Esophagus muscularis mucosa (tissue), 4 donors: ENCODE measurements at regions not wholly inside any gene's neighbourhood (a gene's known extent, or its start where the extent isn't known, plus 50 kb on each side); places are given as distances from the start of the nearest gene placed in this dataset.

ENCODE experiments used
- DNase-seq: peaks from one replicate; pipeline ENCODE4 v3.0.0-alpha.2; 2017; ENCODE audit errors: extremely low spot score
- H3K27ac ChIP-seq, 4 donors: fragments of 200-600 bp; sonication (generic); replicated peaks in 1 of 4; 1 replicate in 3 of 4; 2 replicates in 1 of 4; pipeline ENCODE4 v1.5.1; 2016 to 2019; ENCODE audit warnings: mild to moderate bottlenecking in 1 of 4
- H3K27me3 ChIP-seq, 4 donors: fragments of 200-600 bp; sonication (generic); one replicate each; pipeline versions ENCODE4 v1.5.1 to v1.6.0; 2016 to 2019
- H3K36me3 ChIP-seq, 4 donors: fragments of 200-600 bp; sonication (generic); one replicate each; pipeline ENCODE4 v1.5.1; 2016 to 2019
- H3K4me1 ChIP-seq, 4 donors: fragments of 200-600 bp; sonication (generic); one replicate each; pipeline ENCODE4 v1.5.1; 2016 to 2019
- H3K4me3 ChIP-seq, 4 donors: fragments of 200-600 bp; sonication (generic); 1 replicate in 2 of 4; 2 replicates in 2 of 4; pipeline ENCODE4 v1.5.1; 2016 to 2019; ENCODE audit warnings: mild to moderate bottlenecking in 4 of 4, moderate library complexity in 1 of 4
- H3K9me3 ChIP-seq, 4 donors: fragments of 200-600 bp; sonication (generic); 1 replicate in 3 of 4; 2 replicates in 1 of 4; pipeline ENCODE4 v1.5.1; 2016 to 2019
- CTCF ChIP-seq, 3 experiments: fragments of 200-600 bp in 2 of 3; fragments of 450-650 bp in 1 of 3; sonication (generic) in 2 of 3; IDR thresholded peaks; one replicate each; pipeline ENCODE4 v1.5.1; 2017 to 2019; ENCODE audit warnings: antibody characterized with exemption in 3 of 3, mild to moderate bottlenecking in 2 of 3, moderate library complexity in 1 of 3
- EP300 ChIP-seq: sonication (generic); formaldehyde crosslinking; IDR thresholded peaks from one replicate; pipeline ENCODE4 v1.6.1; 2017; ENCODE audit warnings: antibody characterized with exemption
- POLR2A ChIP-seq: fragments of 450-650 bp; IDR thresholded peaks from one replicate; pipeline ENCODE4 v1.6.1; 2017; ENCODE audit warnings: antibody characterized with exemption, moderate library complexity, mild to moderate bottlenecking, low read depth
- POLR2AphosphoS5 ChIP-seq, 2 donors: sonication (generic); formaldehyde crosslinking; IDR thresholded peaks; one replicate each; pipeline ENCODE4 v1.6.1; 2017; ENCODE audit warnings: antibody characterized with exemption in 2 of 2
- WGBS: methylation state at CpG from one replicate; pipeline ENCODE4 v1.1.5; 2018; 5-methylcytosine and 5-hydroxymethylcytosine counted together
- intact Hi-C: fragments of 100-400 bp; cut with DNase I; formaldehyde crosslinking; loops from one replicate; pipeline ENCODE4 v1.15.1; 2023
- small RNA-seq, 3 donors: library from RNA; depleted of rRNA; stranded (forward); fragments of <200 nt; gene quantifications; one replicate each; pipeline ENCODE3, GENCODE V24; 2016

- Histone ChIP-seq H3K9me3 (no peaks in the 10 kb centered on the region), H3K27ac (no peak overlapping the region), H3K4me1 (no peaks in the 10 kb centered on the region), H3K36me3 (no peaks in the 10 kb centered on the region), H3K4me3 (no peak overlapping the region), H3K27me3 (peaks cover 0 to 18% (median 0%) of the 10 kb centered on the region in 4 donors)
- no peak for DNase-seq
- TF ChIP-seq POLR2AphosphoS5 (IDR thresholded peaks at IDR 0.05) = no peak
- no peak for TF ChIP-seq CTCF (IDR thresholded peaks at IDR 0.05)
- no peak for TF ChIP-seq EP300
- TF ChIP-seq POLR2A = no peak
- WGBS = 61% methylated on average over 14 of the region's 14 CpGs
- intact Hi-C loops = no loop called here
Measured at GRCh38 chr14:21723431-21724045, 49.9 kb upstream of the OR4E1 start.

Small RNAs in the stretch of these regions (small RNA-seq; reads per million reads assigned to genes)
- gene AC245505.1 (0 reads per million in 3 donors), gene TRAJ30 (0 reads per million in 3 donors), gene TRAJ31 (0 reads per million in 3 donors), gene TRAJ32 (0 reads per million in 3 donors), gene TRAJ33 (0 reads per million in 3 donors), gene TRAJ34 (0 reads per million in 3 donors), gene TRAJ35 (0 reads per million in 3 donors), gene TRAJ36 (0 reads per million in 3 donors), gene TRAJ37 (0 reads per million in 3 donors), gene TRAJ38 (0 reads per million in 3 donors), gene TRAJ39 (0 reads per million in 3 donors), gene TRAJ40 (0 reads per million in 3 donors), gene TRAJ41 (0 reads per million in 3 donors), gene TRAJ42 (0 reads per million in 3 donors), gene TRAJ43 (0 reads per million in 3 donors), gene TRAJ44 (0 reads per million in 3 donors), gene TRAJ45 (0 reads per million in 3 donors), gene TRAJ46 (0 reads per million in 3 donors), gene TRAJ47 (0 reads per million in 3 donors), gene TRAJ48 (0 reads per million in 3 donors), gene TRAJ49 (0 reads per million in 3 donors), gene TRAJ50 (0 reads per million in 3 donors), gene TRAJ51 (0 reads per million in 3 donors), gene TRAJ52 (0 reads per million in 3 donors), gene TRAJ53 (0 reads per million in 3 donors), gene TRAJ54 (0 reads per million in 3 donors), gene TRAJ55 (0 reads per million in 3 donors), gene TRAJ56 (0 reads per million in 3 donors), gene TRAJ57 (0 reads per million in 3 donors), gene TRAJ58 (0 reads per million in 3 donors), gene TRAJ59 (0 reads per million in 3 donors), gene TRAJ60 (0 reads per million in 3 donors), gene TRAJ61 (0 reads per million in 3 donors), gene TRAV15 (0 reads per million in 3 donors), gene TRDD1 (0 reads per million in 3 donors), gene TRDD2 (0 reads per million in 3 donors), gene TRDD3 (0 reads per million in 3 donors), gene TRDJ1 (0 reads per million in 3 donors), gene TRDJ2 (0 reads per million in 3 donors), gene TRDJ3 (0 reads per million in 3 donors), gene TRDJ4 (0 reads per million in 3 donors), gene TRDV1 (0 reads per million in 3 donors)
